IMR-90 (cell line): ENCODE measurements at regions not wholly inside any gene's neighbourhood (a gene's known extent, or its start where the extent isn't known, plus 50 kb on each side); places are given as distances from the start of the nearest gene placed in this dataset.

ENCODE experiments used
- ATAC-seq: fragments of 200-7000 bp; cut with Tn5 transposase; 2 replicates; pipeline ENCODE4 v1.9.1; 2020; ENCODE audit warnings: low read depth, mild to moderate bottlenecking, moderate library complexity
- BruUV-seq: library from RNA; stranded (reverse); fragments of 400-500 nt; replicated peaks from 2 replicates; lab custom pipeline; 2021; lab: Mats Ljungman, UMichigan
- CTCF ChIA-PET: fragments of 300-600 bp; formaldehyde crosslinking; extraction: SDS; loops from one replicate; lab custom pipeline; 2021; ENCODE audit warnings: antibody characterized with exemption; lab: Yijun Ruan, JAX
- POLR2A ChIA-PET: fragments of 300-600 bp; sonication (Branson Sonifier 250); formaldehyde crosslinking; loops from one replicate; lab custom pipeline; 2022; ENCODE audit warnings: antibody characterized with exemption; ENCODE audit not compliant: unreplicated experiment; lab: Charles Lee
- DNase-seq: peaks from one replicate; pipeline ENCODE4 v3.0.0; 2013
- H2AFZ ChIP-seq: replicated peaks from 2 replicates; pipeline ENCODE3; 2013; ENCODE audit warnings: low read length, mild to moderate bottlenecking; ENCODE audit not compliant: poor library complexity
- H2AK5ac ChIP-seq: 2 replicates; pipeline ENCODE4 v1.6.1; 2013; ENCODE audit warnings: low read depth, low read length, inconsistent platforms
- H2AK9ac ChIP-seq: replicated peaks from 2 replicates; pipeline ENCODE3; 2013; ENCODE audit warnings: mild to moderate bottlenecking, low read depth, low read length, moderate library complexity; ENCODE audit not compliant: poor library complexity
- H2BK120ac ChIP-seq: 2 replicates; pipeline ENCODE4 v1.6.1; 2013; ENCODE audit warnings: low read depth, low read length, inconsistent platforms
- H2BK15ac ChIP-seq: 3 replicates; pipeline ENCODE4 v1.6.1; 2013; ENCODE audit warnings: low read depth, low read length, inconsistent platforms
- H2BK20ac ChIP-seq: 2 replicates; pipeline ENCODE4 v1.6.1; 2013; ENCODE audit warnings: low read depth, mild to moderate bottlenecking, inconsistent platforms, low read length, moderate library complexity
- H2BK5ac ChIP-seq: 2 replicates; pipeline ENCODE4 v1.6.1; 2013; ENCODE audit warnings: mild to moderate bottlenecking, low read depth, low read length, inconsistent platforms; ENCODE audit not compliant: poor library complexity, severe bottlenecking
- H3K14ac ChIP-seq: replicated peaks from 2 replicates; pipeline ENCODE4 v1.6.1; 2013; ENCODE audit warnings: low read depth, low read length, inconsistent platforms
- H3K18ac ChIP-seq: 2 replicates; pipeline ENCODE4 v1.6.1; 2013; ENCODE audit warnings: low read depth, low read length, control low read depth
- H3K23ac ChIP-seq: 2 replicates; pipeline ENCODE4 v1.6.1; 2013; ENCODE audit warnings: low read depth, low read length, inconsistent platforms
- H3K27ac ChIP-seq: 2 replicates; pipeline ENCODE4 v1.5.1; 2013; ENCODE audit warnings: mild to moderate bottlenecking, control low read depth, low read length; ENCODE audit not compliant: insufficient read depth
- H3K27me3 ChIP-seq: 2 replicates; pipeline ENCODE4 v1.6.1; 2013; ENCODE audit warnings: low read length; ENCODE audit not compliant: control insufficient read depth, insufficient read depth
- H3K36me3 ChIP-seq: 2 replicates; pipeline ENCODE4 v1.6.1; 2013; ENCODE audit warnings: low read length, mixed read lengths; ENCODE audit not compliant: control insufficient read depth, insufficient read depth
- H3K4ac ChIP-seq: 2 replicates; pipeline ENCODE4 v1.6.1; 2013; ENCODE audit warnings: low read depth, low read length, inconsistent platforms
- H3K4me1 ChIP-seq: 2 replicates; pipeline ENCODE4 v1.6.1; 2013; ENCODE audit warnings: low read length, mixed read lengths; ENCODE audit not compliant: control insufficient read depth, insufficient read depth
- H3K4me2 ChIP-seq: 2 replicates; pipeline ENCODE4 v1.6.1; 2013; ENCODE audit warnings: low read depth, mild to moderate bottlenecking, control low read depth, low read length, moderate library complexity
- H3K4me3 ChIP-seq: 2 replicates; pipeline ENCODE4 v1.5.1; 2013; ENCODE audit warnings: low read depth, mild to moderate bottlenecking, control low read depth, low read length, moderate library complexity; ENCODE audit not compliant: insufficient read depth
- H3K56ac ChIP-seq: 2 replicates; pipeline ENCODE4 v1.6.1; 2013; ENCODE audit warnings: low read length, inconsistent platforms; ENCODE audit not compliant: insufficient read depth; ENCODE audit errors: extremely low read depth
- H3K79me1 ChIP-seq, 2 experiments: 2 replicates each; pipeline ENCODE4 v1.6.1; 2013; ENCODE audit warnings: low read length in 2 of 2, inconsistent platforms in 1 of 2, low read depth in 1 of 2
- H3K9ac ChIP-seq: 2 replicates; pipeline ENCODE4 v1.6.1; 2013; ENCODE audit warnings: low read depth, low read length, control low read depth
- H3K9me1 ChIP-seq: 2 replicates; pipeline ENCODE4 v1.6.1; 2013; ENCODE audit warnings: low read length, inconsistent platforms; ENCODE audit not compliant: insufficient read depth
- H3K9me3 ChIP-seq: 2 replicates; pipeline ENCODE4 v1.6.1; 2013; ENCODE audit warnings: low read length; ENCODE audit not compliant: control insufficient read depth, insufficient read depth
- H4K20me1 ChIP-seq: 2 replicates; pipeline ENCODE4 v1.6.1; 2013; ENCODE audit warnings: low read length, inconsistent platforms; ENCODE audit not compliant: insufficient read depth
- H4K5ac ChIP-seq: 2 replicates; pipeline ENCODE4 v1.6.1; 2013; ENCODE audit warnings: mild to moderate bottlenecking, low read depth, low read length, control low read depth
- H4K8ac ChIP-seq, 2 experiments: 2 replicates each; pipeline ENCODE4 v1.6.1; 2013; ENCODE audit warnings: low read depth in 2 of 2, low read length in 2 of 2, control low read depth in 1 of 2, inconsistent platforms in 1 of 2
- H4K91ac ChIP-seq: 2 replicates; pipeline ENCODE4 v1.6.1; 2013; ENCODE audit warnings: low read depth, low read length, inconsistent platforms; ENCODE audit not compliant: insufficient read depth
- BHLHE40 ChIP-seq: fragments of 150-350 bp; IDR thresholded peaks from 2 replicates; pipeline ENCODE4 v1.6.1; 2016; ENCODE audit warnings: mild to moderate bottlenecking, low read depth, low read length
- CEBPB ChIP-seq: IDR thresholded peaks from 2 replicates; pipeline ENCODE4 v1.6.1; 2012; ENCODE audit warnings: low read depth, low read length, improper control_type of control experiment
- CHD1 ChIP-seq: IDR thresholded peaks from 2 replicates; pipeline ENCODE4 v1.6.1; 2012; ENCODE audit warnings: low read depth, low read length, improper control_type of control experiment
- FOS ChIP-seq: fragments of 150-350 bp; IDR thresholded peaks from 2 replicates; pipeline ENCODE4 v1.6.1; 2016; ENCODE audit warnings: low read depth, low read length
- MAFK ChIP-seq: IDR thresholded peaks from 2 replicates; pipeline ENCODE4 v1.6.1; 2012; ENCODE audit warnings: low read depth, low read length, improper control_type of control experiment
- MAZ ChIP-seq: IDR thresholded peaks from 2 replicates; pipeline ENCODE4 v1.6.1; 2012; ENCODE audit warnings: low read depth, mild to moderate bottlenecking, low read length, improper control_type of control experiment, moderate library complexity, borderline replicate concordance
- MXI1 ChIP-seq: IDR thresholded peaks from 2 replicates; pipeline ENCODE4 v1.6.1; 2012; ENCODE audit warnings: low read depth, mild to moderate bottlenecking, low read length, moderate library complexity, borderline replicate concordance
- NFE2L2 ChIP-seq: fragments of 150-350 bp; IDR thresholded peaks from 2 replicates; pipeline ENCODE4 v1.6.1; 2016; ENCODE audit warnings: low read depth, mild to moderate bottlenecking, low read length
- POLR2A ChIP-seq: IDR thresholded peaks from 2 replicates; pipeline ENCODE4 v1.6.1; 2012; ENCODE audit warnings: mild to moderate bottlenecking, low read depth, low read length
- RAD21 ChIP-seq: IDR thresholded peaks from 2 replicates; pipeline ENCODE4 v1.6.1; 2012; ENCODE audit warnings: low read length, improper control_type of control experiment
- RCOR1 ChIP-seq: IDR thresholded peaks from 2 replicates; pipeline ENCODE4 v1.6.1; 2012; ENCODE audit warnings: mild to moderate bottlenecking, low read length, improper control_type of control experiment; ENCODE audit not compliant: insufficient replicate concordance
- RFX5 ChIP-seq: IDR thresholded peaks from 2 replicates; pipeline ENCODE4 v1.8.0; 2012; ENCODE audit warnings: low read depth, mild to moderate bottlenecking, low read length, moderate library complexity
- SMC3 ChIP-seq: fragments of 150-350 bp; IDR thresholded peaks from 2 replicates; pipeline ENCODE4 v1.6.1; 2016; ENCODE audit warnings: low read depth, mild to moderate bottlenecking, antibody characterized with exemption, low read length, moderate library complexity
- WGBS, 2 experiments: methylation state at CpG; one replicate each; pipeline versions ENCODE4 v1.1.5 to v1.1.7; 2013; ENCODE audit warnings: missing lambda C conversion rate in 2 of 2; ENCODE audit not compliant: insufficient read length in 1 of 2; ENCODE audit errors: extremely low coverage in 2 of 2; 5-methylcytosine and 5-hydroxymethylcytosine counted together
- dilution Hi-C: fragments of 300-500 bp; cut with HindIII; formaldehyde crosslinking; loops from one replicate; pipeline ENCODE4 v1.14.3; 2018; ENCODE audit warnings: low sequenced_read_pairs; ENCODE audit not compliant: unreplicated experiment
- in situ Hi-C: fragments of 300-500 bp; cut with MboI; formaldehyde crosslinking; loops from 3 replicates; pipeline ENCODE4 v1.14.3; 2019; ENCODE audit warnings: low sequenced_read_pairs, inconsistent platforms, mixed read lengths
- intact Hi-C: fragments of 100-400 bp; cut with micrococcal nuclease; formaldehyde crosslinking; loops from 2 replicates; pipeline ENCODE4 v1.10.0; 2022
- TF ChIP-seq, protein P1 (sequence below): fragments of 150-350 bp; IDR thresholded peaks from 2 replicates; pipeline ENCODE4 v1.6.1; 2016; ENCODE audit warnings: low read depth, mild to moderate bottlenecking, low read length, moderate library complexity, borderline replicate concordance
- TF ChIP-seq, protein P2 (sequence below): conservative IDR thresholded peaks from 2 replicates; pipeline ENCODE4 v1.5.1; 2012; ENCODE audit warnings: mild to moderate bottlenecking, low read depth, low read length, improper control_type of control experiment
- TF ChIP-seq, protein P3 (sequence below): fragments of 150-350 bp; IDR thresholded peaks from 2 replicates; pipeline ENCODE4 v1.6.1; 2017; ENCODE audit warnings: mild to moderate bottlenecking, antibody characterized with exemption, low read length, low read depth

DNA sequence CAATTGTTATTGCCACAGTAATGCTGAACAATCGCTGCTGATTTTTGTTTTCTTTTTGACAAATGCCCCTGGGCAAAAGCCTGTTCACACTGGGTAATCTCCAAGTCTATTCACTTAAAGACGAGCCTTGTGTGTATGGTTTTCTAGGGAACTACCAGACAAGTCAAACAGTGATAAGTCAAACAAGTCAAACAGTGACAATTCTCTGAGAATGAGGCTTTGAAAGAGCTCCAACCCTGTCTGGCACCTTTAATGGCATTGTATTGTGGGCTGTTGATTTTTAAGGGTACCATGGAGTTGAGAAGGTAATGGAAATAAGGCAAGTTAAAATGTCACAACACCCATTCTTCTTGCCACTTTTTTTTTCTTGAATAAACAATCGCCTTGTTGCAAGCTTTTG is 59.4 kb upstream of the TMC3 start:
- no peak overlapping the region for H3K27ac ChIP-seq
- H2BK5ac ChIP-seq, result no peak overlapping the region
- ChIA-PET CTCF (no interaction called here), POLR2A (no interaction called here)
- no peaks in the 10 kb centered on the region; the same call in 1 of the 2 replicates for H3K9me3 ChIP-seq
- H3K18ac ChIP-seq, result no peak overlapping the region
- H3K23ac ChIP-seq, result no peak overlapping the region
- TF ChIP-seq POLR2A (no peak), MXI1 (no peak), MAZ (no peak), SMC3 (no peak), RCOR1 (no peak), BHLHE40 (no peak), RFX5 (no peak), CHD1 (no peak), MAFK (no peak), CEBPB (no peak), FOS (no peak), RAD21 (no peak), NFE2L2 (no peak)
- TF ChIP-seq, protein P1, sequence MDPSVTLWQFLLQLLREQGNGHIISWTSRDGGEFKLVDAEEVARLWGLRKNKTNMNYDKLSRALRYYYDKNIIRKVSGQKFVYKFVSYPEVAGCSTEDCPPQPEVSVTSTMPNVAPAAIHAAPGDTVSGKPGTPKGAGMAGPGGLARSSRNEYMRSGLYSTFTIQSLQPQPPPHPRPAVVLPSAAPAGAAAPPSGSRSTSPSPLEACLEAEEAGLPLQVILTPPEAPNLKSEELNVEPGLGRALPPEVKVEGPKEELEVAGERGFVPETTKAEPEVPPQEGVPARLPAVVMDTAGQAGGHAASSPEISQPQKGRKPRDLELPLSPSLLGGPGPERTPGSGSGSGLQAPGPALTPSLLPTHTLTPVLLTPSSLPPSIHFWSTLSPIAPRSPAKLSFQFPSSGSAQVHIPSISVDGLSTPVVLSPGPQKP, result no peak
- TF ChIP-seq, protein P2, sequence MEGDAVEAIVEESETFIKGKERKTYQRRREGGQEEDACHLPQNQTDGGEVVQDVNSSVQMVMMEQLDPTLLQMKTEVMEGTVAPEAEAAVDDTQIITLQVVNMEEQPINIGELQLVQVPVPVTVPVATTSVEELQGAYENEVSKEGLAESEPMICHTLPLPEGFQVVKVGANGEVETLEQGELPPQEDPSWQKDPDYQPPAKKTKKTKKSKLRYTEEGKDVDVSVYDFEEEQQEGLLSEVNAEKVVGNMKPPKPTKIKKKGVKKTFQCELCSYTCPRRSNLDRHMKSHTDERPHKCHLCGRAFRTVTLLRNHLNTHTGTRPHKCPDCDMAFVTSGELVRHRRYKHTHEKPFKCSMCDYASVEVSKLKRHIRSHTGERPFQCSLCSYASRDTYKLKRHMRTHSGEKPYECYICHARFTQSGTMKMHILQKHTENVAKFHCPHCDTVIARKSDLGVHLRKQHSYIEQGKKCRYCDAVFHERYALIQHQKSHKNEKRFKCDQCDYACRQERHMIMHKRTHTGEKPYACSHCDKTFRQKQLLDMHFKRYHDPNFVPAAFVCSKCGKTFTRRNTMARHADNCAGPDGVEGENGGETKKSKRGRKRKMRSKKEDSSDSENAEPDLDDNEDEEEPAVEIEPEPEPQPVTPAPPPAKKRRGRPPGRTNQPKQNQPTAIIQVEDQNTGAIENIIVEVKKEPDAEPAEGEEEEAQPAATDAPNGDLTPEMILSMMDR, result no peak
- TF ChIP-seq, protein P3, sequence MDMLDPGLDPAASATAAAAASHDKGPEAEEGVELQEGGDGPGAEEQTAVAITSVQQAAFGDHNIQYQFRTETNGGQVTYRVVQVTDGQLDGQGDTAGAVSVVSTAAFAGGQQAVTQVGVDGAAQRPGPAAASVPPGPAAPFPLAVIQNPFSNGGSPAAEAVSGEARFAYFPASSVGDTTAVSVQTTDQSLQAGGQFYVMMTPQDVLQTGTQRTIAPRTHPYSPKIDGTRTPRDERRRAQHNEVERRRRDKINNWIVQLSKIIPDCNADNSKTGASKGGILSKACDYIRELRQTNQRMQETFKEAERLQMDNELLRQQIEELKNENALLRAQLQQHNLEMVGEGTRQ, result no peak
- H2BK20ac ChIP-seq, result no peak overlapping the region
- H3K4me2 ChIP-seq, result no peak overlapping the region
- dilution Hi-C loops, result no loop called here
- H3K9me1 ChIP-seq, result no peaks in the 10 kb centered on the region
- no peak overlapping the region for H2AFZ ChIP-seq
- H2BK120ac ChIP-seq, result no peak overlapping the region
- H4K20me1 ChIP-seq, result no peaks in the 10 kb centered on the region
- H3K4ac ChIP-seq, result no peak overlapping the region
- no peak for DNase-seq
- no peaks in the 10 kb centered on the region for H3K36me3 ChIP-seq
- no peaks in the 10 kb centered on the region for H3K79me1 ChIP-seq
- H3K4me3 ChIP-seq, result no peak overlapping the region
- no peak overlapping the region for H4K91ac ChIP-seq
- no peaks in the 10 kb centered on the region for H3K4me1 ChIP-seq
- no peak overlapping the region for H4K8ac ChIP-seq
- H2AK9ac ChIP-seq, result no peak overlapping the region
- in situ Hi-C loops, result no loop called here
- WGBS, 2 experiments, result no CpG with 5 or more reads among the region's 3 CpGs
- no TSS peak for BruUV-seq
- no peak overlapping the region for H3K14ac ChIP-seq
- no peak overlapping the region for H3K56ac ChIP-seq
- intact Hi-C loops, result no loop called here
- ATAC-seq, result no peak
- H2AK5ac ChIP-seq, result no peak overlapping the region
- H4K5ac ChIP-seq, result no peak overlapping the region
- H3K9ac ChIP-seq, result no peak overlapping the region
- no peak overlapping the region for H2BK15ac ChIP-seq
- peaks cover 10% of the 10 kb centered on the region for H3K27me3 ChIP-seq
